CMK (cell line): ENCODE measurements at regions not wholly inside any gene's neighbourhood (a gene's known extent, or its start where the extent isn't known, plus 50 kb on each side); places are given as distances from the start of the nearest gene placed in this dataset.
"Not testable (repeated sequence)": the region's sequence is repeated elsewhere in the genome, so short reads cannot be mapped to it uniquely, and the experiment has no call there.

Experiments used
- DNase-seq: peaks from one replicate; pipeline ENCODE4 v3.0.0-alpha.2; 2010; ENCODE audit warnings: low read depth

GRCh38 chr2:40953341-40953740, 501.5 kb upstream of the SLC8A1 start:
- DNase-seq: no peak

- no peak for DNase-seq
These were observed 503.2 kb upstream of the SLC8A1 start for GRCh38 chr2:40955042-40955441.

- peak; percentile 2 for DNase-seq
These were observed 503.7 kb upstream of the SLC8A1 start for GRCh38 chr2:40955635-40956034.

- peak; percentile 79 for DNase-seq
These were observed 505.6 kb upstream of the SLC8A1 start for GRCh38 chr2:40957508-40957907.

- DNase-seq: no peak
These were observed 510.1 kb upstream of the SLC8A1 start for GRCh38 chr2:40962026-40962425.

GRCh38 chr2:40964509-40965250, 512.8 kb upstream of the SLC8A1 start:
- DNase-seq: no peak

GRCh38 chr2:40967451-40967850, 515.6 kb upstream of the SLC8A1 start:
- no peak for DNase-seq

- DNase-seq: no peak
These were observed 523.3 kb upstream of the SLC8A1 start for GRCh38 chr2:40975151-40975550.

- DNase-seq: no peak
These were observed 545.5 kb upstream of the SLC8A1 start for GRCh38 chr2:40997362-40997761.

- no peak for DNase-seq
These were observed 548.5 kb upstream of the SLC8A1 start for GRCh38 chr2:41000374-41000773.

GRCh38 chr2:41000906-41001305, 549.0 kb upstream of the SLC8A1 start:
- no peak for DNase-seq

GRCh38 chr2:41004700-41005099, 552.8 kb upstream of the SLC8A1 start:
- no peak for DNase-seq

- DNase-seq: no peak
These were observed 568.5 kb upstream of the SLC8A1 start for GRCh38 chr2:41020358-41020757.

GRCh38 chr2:41024816-41025215, 572.9 kb upstream of the SLC8A1 start:
- DNase-seq: no peak

GRCh38 chr2:41026613-41027012, 574.7 kb upstream of the SLC8A1 start:
- no peak for DNase-seq

GRCh38 chr2:41027095-41027494, 575.2 kb upstream of the SLC8A1 start:
- no peak for DNase-seq

GRCh38 chr2:41031282-41031681, 579.4 kb upstream of the SLC8A1 start:
- DNase-seq: no peak

- DNase-seq: no peak
These were observed 580.8 kb upstream of the SLC8A1 start for GRCh38 chr2:41032715-41033114.

GRCh38 chr2:41033127-41033526, 581.2 kb upstream of the SLC8A1 start:
- DNase-seq: no peak

GRCh38 chr2:41038408-41038807, 586.5 kb upstream of the SLC8A1 start:
- DNase-seq: no peak

- not testable (repeated sequence) for DNase-seq
These were observed 587.9 kb upstream of the SLC8A1 start for GRCh38 chr2:41039750-41040149.

- no peak for DNase-seq
These were observed 589.1 kb upstream of the SLC8A1 start for GRCh38 chr2:41040782-41041520.

GRCh38 chr2:41042343-41042742, 590.5 kb upstream of the SLC8A1 start:
- no peak for DNase-seq

GRCh38 chr2:41061356-41061755, 609.5 kb upstream of the SLC8A1 start:
- no peak for DNase-seq
